Peyer's patch (tissue), 4 donors: ENCODE measurements at regions not wholly inside any gene's neighbourhood (a gene's known extent, or its start where the extent isn't known, plus 50 kb on each side); places are given as distances from the start of the nearest gene placed in this dataset.
A peak's percentile ranks its signal among the peaks of the same experiment; 100 is the strongest.

Experiments used
- DNase-seq, 3 donors: peaks; one replicate each; pipeline ENCODE4 v3.0.0-alpha.2; 2017 to 2019
- H3K27ac ChIP-seq, 4 donors: fragments of 200-600 bp; sonication (generic); one replicate each; pipeline ENCODE4 v1.5.1; 2016 to 2019
- H3K27me3 ChIP-seq, 2 donors: fragments of 200-600 bp; sonication (generic); one replicate each; pipeline ENCODE4 v1.5.1; 2019
- H3K36me3 ChIP-seq, 3 donors: fragments of 200-600 bp; sonication (generic); one replicate each; pipeline ENCODE4 v1.5.1; 2016 to 2019
- H3K4me1 ChIP-seq, 4 donors: fragments of 200-600 bp; sonication (generic); one replicate each; pipeline ENCODE4 v1.5.1; 2016 to 2019
- H3K4me3 ChIP-seq, 4 donors: fragments of 200-600 bp; sonication (generic); 1 replicate in 3 of 4; 2 replicates in 1 of 4; pipeline ENCODE4 v1.5.1; 2016 to 2019; ENCODE audit warnings: mild to moderate bottlenecking in 1 of 4
- H3K9me3 ChIP-seq, 4 donors: fragments of 200-600 bp; sonication (generic); one replicate each; pipeline ENCODE4 v1.5.1; 2016 to 2019; ENCODE audit warnings: mild to moderate bottlenecking in 1 of 4
- POLR2A ChIP-seq, 2 donors: fragments of 450-650 bp; IDR thresholded peaks; one replicate each; pipeline ENCODE4 v1.5.1; 2017; ENCODE audit warnings: antibody characterized with exemption in 2 of 2, mild to moderate bottlenecking in 2 of 2, moderate library complexity in 2 of 2
- TF ChIP-seq, protein P1 (sequence below), 6 experiments: fragments of 450-650 bp in 4 of 6; fragments of 200-600 bp in 2 of 6; sonication (generic) in 1 of 6; IDR thresholded peaks; one replicate each; pipeline ENCODE4 v1.5.1; 2017 to 2019; ENCODE audit warnings: antibody characterized with exemption in 6 of 6, mild to moderate bottlenecking in 3 of 6, moderate library complexity in 1 of 6

DNA sequence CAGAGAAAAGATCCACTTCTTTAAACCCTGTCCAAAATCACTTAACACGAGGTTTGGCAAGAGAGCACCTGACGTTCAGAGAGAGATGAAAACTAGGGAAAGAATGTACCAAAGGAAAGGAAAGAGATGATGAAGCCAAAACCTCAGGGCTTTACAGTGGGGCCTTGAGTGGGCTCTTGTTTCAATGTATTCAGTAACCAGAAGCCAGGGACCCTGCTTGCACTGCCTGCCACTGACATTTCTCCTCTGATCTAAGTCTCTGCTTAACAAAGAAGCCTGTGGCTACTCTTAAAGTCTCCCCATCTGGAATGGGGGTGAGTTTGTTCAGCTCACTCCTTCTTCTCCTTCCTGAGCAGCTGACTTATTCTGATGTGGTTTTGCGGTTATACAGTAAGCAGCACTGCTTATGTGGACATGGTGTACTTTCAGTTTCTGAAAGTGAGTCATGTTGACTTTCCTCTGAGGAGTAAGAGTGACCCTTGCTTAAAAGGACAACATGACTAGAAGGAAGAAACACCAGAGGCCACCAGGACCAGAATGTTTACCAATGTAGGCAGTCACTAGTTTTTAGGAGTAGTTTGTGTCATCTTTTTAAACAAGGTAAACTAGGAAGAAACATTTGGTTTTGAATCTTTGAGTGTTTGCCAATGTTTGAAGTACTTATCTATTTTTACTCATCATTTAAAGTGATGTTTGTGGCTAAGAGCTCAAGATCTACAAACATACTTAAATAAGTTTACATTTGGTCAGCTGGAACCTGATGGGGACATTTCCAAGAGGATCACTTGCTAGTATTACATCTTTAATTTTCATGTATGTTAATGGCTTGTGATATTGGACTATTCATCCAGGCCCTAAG, 87.4 kb downstream of the FASLG start:
- Histone ChIP-seq H3K36me3 (no peaks in the 10 kb centered on the region), H3K27ac (peak overlapping the region; percentile 27 to 65 (median 54)), H3K4me3 (no peak overlapping the region), H3K9me3 (no peaks in the 10 kb centered on the region), H3K27me3 (no peaks in the 10 kb centered on the region), H3K4me1 (peaks cover 0 to 17% (median 8%) of the 10 kb centered on the region in 4 donors)
- DNase-seq: peak in 2 of 3 donors; percentile 63 to 69
- no peak for TF ChIP-seq POLR2A (IDR thresholded peaks at IDR 0.05)
- TF ChIP-seq, protein P1, sequence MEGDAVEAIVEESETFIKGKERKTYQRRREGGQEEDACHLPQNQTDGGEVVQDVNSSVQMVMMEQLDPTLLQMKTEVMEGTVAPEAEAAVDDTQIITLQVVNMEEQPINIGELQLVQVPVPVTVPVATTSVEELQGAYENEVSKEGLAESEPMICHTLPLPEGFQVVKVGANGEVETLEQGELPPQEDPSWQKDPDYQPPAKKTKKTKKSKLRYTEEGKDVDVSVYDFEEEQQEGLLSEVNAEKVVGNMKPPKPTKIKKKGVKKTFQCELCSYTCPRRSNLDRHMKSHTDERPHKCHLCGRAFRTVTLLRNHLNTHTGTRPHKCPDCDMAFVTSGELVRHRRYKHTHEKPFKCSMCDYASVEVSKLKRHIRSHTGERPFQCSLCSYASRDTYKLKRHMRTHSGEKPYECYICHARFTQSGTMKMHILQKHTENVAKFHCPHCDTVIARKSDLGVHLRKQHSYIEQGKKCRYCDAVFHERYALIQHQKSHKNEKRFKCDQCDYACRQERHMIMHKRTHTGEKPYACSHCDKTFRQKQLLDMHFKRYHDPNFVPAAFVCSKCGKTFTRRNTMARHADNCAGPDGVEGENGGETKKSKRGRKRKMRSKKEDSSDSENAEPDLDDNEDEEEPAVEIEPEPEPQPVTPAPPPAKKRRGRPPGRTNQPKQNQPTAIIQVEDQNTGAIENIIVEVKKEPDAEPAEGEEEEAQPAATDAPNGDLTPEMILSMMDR (IDR thresholded peaks at IDR 0.05): peak in 1 of 6 experiments; percentile 4

DNA sequence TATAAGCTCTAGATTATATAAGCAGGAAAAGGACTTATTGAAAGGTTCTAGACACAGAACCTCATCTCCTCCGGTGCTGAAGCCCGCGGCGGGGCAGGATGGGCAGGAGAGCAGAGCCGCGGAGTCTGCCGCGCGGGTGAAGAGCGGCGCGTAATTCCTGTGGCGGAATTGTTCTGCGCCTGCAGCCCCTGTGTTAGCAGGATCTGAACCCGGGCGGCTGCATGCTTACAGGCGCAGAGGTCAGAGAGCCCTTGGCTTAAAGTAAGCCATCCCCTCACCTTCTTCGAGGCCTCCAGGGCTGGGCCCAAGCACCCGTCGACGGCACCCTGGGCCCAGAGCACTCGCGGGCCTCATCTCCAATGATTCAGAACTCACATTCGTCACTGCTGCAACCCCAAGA, 89.3 kb downstream of the FASLG start:
- Histone ChIP-seq H3K4me1 (peaks cover 0 to 17% (median 8%) of the 10 kb centered on the region in 4 donors), H3K4me3 (no peak overlapping the region), H3K36me3 (no peaks in the 10 kb centered on the region), H3K9me3 (no peaks in the 10 kb centered on the region), H3K27me3 (no peaks in the 10 kb centered on the region), H3K27ac (no peak overlapping the region)
- TF ChIP-seq, protein P1 (IDR thresholded peaks at IDR 0.05): no peak
- TF ChIP-seq POLR2A (IDR thresholded peaks at IDR 0.05): no peak
- no peak for DNase-seq

DNA sequence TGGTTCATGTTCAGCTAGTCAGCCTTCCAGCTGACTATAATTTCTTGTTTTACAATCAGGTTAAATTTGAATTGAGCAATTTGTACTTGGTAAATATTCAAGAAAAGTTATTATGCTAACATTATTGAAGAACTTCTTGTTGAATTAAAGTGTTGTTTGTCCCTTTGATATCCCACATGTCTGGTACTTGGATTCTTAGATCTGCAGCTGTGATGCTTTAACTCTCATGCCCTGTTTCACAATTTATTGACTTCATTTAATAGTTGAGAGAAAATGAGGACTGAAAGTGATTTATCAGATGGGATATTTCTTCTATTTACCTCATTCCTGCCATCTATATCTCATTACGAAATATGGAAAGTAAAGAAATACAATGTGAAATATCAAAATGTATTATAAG, 92.8 kb downstream of the FASLG start:
- TF ChIP-seq POLR2A (IDR thresholded peaks at IDR 0.05): no peak
- TF ChIP-seq, protein P1 (IDR thresholded peaks at IDR 0.05): no peak
- H3K4me1 ChIP-seq: peaks cover 0 to 5% (median 2%) of the 10 kb centered on the region in 4 donors
- DNase-seq: no peak
- no peaks in the 10 kb centered on the region for H3K9me3 ChIP-seq
- no peaks in the 10 kb centered on the region for H3K36me3 ChIP-seq
- no peak overlapping the region for H3K27ac ChIP-seq
- H3K4me3 ChIP-seq: no peak overlapping the region
- H3K27me3 ChIP-seq: no peaks in the 10 kb centered on the region

DNA sequence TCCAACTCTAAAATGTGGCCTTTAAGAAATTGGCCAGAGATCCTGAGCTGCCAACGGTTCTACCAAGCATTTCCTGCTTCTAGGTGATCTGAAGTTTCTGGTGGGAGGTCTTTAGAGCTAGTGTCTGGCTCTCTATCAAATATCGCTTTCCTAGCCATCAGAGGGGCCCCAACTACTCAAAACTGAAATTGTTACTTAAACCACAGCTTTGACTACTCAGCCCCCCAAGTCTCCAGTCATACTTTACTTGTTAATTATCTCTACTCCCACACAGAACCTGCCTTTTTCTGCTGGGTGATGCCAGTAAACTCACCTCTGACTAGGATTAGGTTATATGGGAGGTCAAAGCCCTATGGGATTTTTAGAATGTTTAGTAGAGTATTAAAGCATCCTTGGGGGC, 95.1 kb downstream of the FASLG start:
- Histone ChIP-seq H3K27ac (no peak overlapping the region), H3K27me3 (no peaks in the 10 kb centered on the region), H3K4me3 (no peak overlapping the region), H3K4me1 (no peaks in the 10 kb centered on the region), H3K36me3 (no peaks in the 10 kb centered on the region), H3K9me3 (no peaks in the 10 kb centered on the region)
- TF ChIP-seq, protein P1 (IDR thresholded peaks at IDR 0.05): no peak
- no peak for TF ChIP-seq POLR2A (IDR thresholded peaks at IDR 0.05)
- DNase-seq: no peak

DNA sequence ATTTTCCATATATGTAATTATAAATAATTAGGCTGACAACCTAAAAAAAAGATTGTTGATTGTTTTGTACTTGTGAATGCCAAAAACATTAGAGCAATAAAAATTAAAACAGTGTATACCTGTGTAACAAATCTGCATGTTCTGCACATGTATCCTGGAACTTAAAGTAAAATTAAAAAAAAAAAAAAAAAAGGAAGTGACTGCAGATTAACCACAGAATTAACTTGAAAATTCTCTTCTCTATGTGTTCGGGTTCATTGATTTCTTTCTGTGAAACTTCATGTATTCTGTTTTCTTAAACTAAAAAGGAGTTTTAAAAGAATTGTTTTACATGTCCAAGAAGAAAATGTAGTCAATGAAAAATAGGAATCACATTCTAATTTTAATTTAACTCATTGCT, 95.7 kb downstream of the FASLG start:
- TF ChIP-seq, protein P1 (IDR thresholded peaks at IDR 0.05): no peak
- no peak for TF ChIP-seq POLR2A (IDR thresholded peaks at IDR 0.05)

More for the DNA sequence above, 95.7 kb downstream of the FASLG start:
- no peaks in the 10 kb centered on the region for H3K27me3 ChIP-seq
- no peak overlapping the region for H3K4me3 ChIP-seq
- H3K36me3 ChIP-seq: no peaks in the 10 kb centered on the region
- no peaks in the 10 kb centered on the region for H3K9me3 ChIP-seq
- H3K27ac ChIP-seq: no peak overlapping the region
- no peak for DNase-seq
- no peaks in the 10 kb centered on the region for H3K4me1 ChIP-seq
